HEK293T (cell line): ENCODE measurements at regions not wholly inside any gene's neighbourhood (a gene's known extent, or its start where the extent isn't known, plus 50 kb on each side); places are given as distances from the start of the nearest gene placed in this dataset.

Experiments
- BHLHE40 ChIP-seq: fragments of 450-650 bp; IDR thresholded peaks from 2 replicates; pipeline ENCODE4 v1.6.1; 2016; ENCODE audit warnings: mild to moderate bottlenecking, moderate library complexity, borderline replicate concordance
- FOXM1 ChIP-seq: fragments of 450-650 bp; IDR thresholded peaks from 2 replicates; pipeline ENCODE4 v1.6.1; 2017; ENCODE audit warnings: mild to moderate bottlenecking, borderline replicate concordance
- HDGF ChIP-seq: fragments of 450-650 bp; IDR thresholded peaks from 2 replicates; pipeline ENCODE4 v1.6.1; 2017; ENCODE audit warnings: antibody characterized with exemption, borderline replicate concordance
- L3MBTL2 ChIP-seq: fragments of 450-650 bp; conservative IDR thresholded peaks from 2 replicates; pipeline ENCODE4 v1.6.1; 2016; ENCODE audit warnings: mild to moderate bottlenecking
- LEF1 ChIP-seq: fragments of 450-650 bp; IDR thresholded peaks from 2 replicates; pipeline ENCODE4 v1.6.1; 2017; ENCODE audit warnings: mild to moderate bottlenecking, borderline replicate concordance
- NFRKB ChIP-seq: fragments of 450-650 bp; IDR thresholded peaks from 2 replicates; pipeline ENCODE4 v1.6.1; 2016; ENCODE audit warnings: mild to moderate bottlenecking, moderate library complexity
- SP1 ChIP-seq: fragments of 450-650 bp; IDR thresholded peaks from 2 replicates; pipeline ENCODE4 v1.6.1; 2017
- SUZ12 ChIP-seq: fragments of 450-650 bp; IDR thresholded peaks from 2 replicates; pipeline ENCODE4 v1.6.1; 2016; ENCODE audit warnings: mild to moderate bottlenecking
- TARDBP ChIP-seq: fragments of 450-650 bp; IDR thresholded peaks from 2 replicates; pipeline ENCODE4 v1.6.1; 2016
- ZNF384 ChIP-seq: fragments of 450-650 bp; IDR thresholded peaks from 2 replicates; pipeline ENCODE4 v1.6.1; 2016
- TF ChIP-seq, protein P1 (sequence below): fragments of 450-650 bp; IDR thresholded peaks from 2 replicates; pipeline ENCODE4 v1.6.1; 2016

DNA sequence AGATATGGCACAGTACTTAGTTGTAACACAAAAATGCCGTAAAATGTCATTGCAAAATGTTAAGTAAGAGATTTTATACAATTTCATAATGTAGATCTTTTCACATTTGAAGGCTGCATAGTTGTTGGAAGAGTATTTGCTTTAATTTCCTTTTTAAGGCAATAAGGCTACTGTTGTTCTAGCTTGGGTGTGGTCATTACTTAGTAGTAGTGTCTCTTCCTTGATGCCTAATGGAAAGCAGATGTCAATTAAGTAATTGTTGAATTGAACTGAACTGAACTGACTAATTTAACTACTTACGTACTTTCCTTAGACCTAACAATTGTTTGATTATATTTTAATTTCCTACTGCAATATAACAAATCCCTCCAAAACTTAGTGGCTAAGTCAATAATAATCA lies 181.7 kb downstream of the FLRT2 start:
- TF ChIP-seq, protein P1, sequence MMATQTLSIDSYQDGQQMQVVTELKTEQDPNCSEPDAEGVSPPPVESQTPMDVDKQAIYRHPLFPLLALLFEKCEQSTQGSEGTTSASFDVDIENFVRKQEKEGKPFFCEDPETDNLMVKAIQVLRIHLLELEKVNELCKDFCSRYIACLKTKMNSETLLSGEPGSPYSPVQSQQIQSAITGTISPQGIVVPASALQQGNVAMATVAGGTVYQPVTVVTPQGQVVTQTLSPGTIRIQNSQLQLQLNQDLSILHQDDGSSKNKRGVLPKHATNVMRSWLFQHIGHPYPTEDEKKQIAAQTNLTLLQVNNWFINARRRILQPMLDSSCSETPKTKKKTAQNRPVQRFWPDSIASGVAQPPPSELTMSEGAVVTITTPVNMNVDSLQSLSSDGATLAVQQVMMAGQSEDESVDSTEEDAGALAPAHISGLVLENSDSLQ: no peak
- TF ChIP-seq SP1: no peak
- no peak for TF ChIP-seq ZNF384
- no peak for TF ChIP-seq TARDBP
- no peak for TF ChIP-seq L3MBTL2
- TF ChIP-seq FOXM1: no peak
- no peak for TF ChIP-seq SUZ12
- no peak for TF ChIP-seq HDGF
- no peak for TF ChIP-seq LEF1
- TF ChIP-seq BHLHE40: no peak
- no peak for TF ChIP-seq NFRKB
